DOHH2 (cell line): ENCODE measurements at regions not wholly inside any gene's neighbourhood (a gene's known extent, or its start where the extent isn't known, plus 50 kb on each side); places are given as distances from the start of the nearest gene placed in this dataset.

Source experiments
- H3F3A ChIP-seq: fragments of 200-600 bp; sonication (generic), shearing (Covaris generic); 2 replicates; pipeline ENCODE4 v1.6.0; 2016; ENCODE audit warnings: antibody characterized with exemption, mild to moderate bottlenecking; ENCODE audit not compliant: control insufficient read depth, insufficient read depth
- H3K27ac ChIP-seq: fragments of 200-600 bp; sonication (generic); 2 replicates; pipeline ENCODE4 v1.5.1; 2014; ENCODE audit warnings: low read depth, mild to moderate bottlenecking, low read length, moderate library complexity
- H3K27me3 ChIP-seq: fragments of 200-600 bp; sonication (generic); 2 replicates; pipeline ENCODE4 v1.6.1; 2014; ENCODE audit warnings: mild to moderate bottlenecking, low read length, mixed read lengths; ENCODE audit not compliant: control insufficient read depth
- H3K36me3 ChIP-seq: fragments of 200-600 bp; sonication (generic); 2 replicates; pipeline ENCODE4 v1.6.1; 2014; ENCODE audit warnings: mild to moderate bottlenecking, low read length, moderate library complexity, mixed read lengths; ENCODE audit not compliant: control insufficient read depth
- H3K4me1 ChIP-seq: fragments of 200-600 bp; sonication (generic); 2 replicates; pipeline ENCODE4 v1.6.1; 2014; ENCODE audit warnings: mild to moderate bottlenecking, low read length, mixed read lengths; ENCODE audit not compliant: control insufficient read depth
- H3K4me2 ChIP-seq: fragments of 200-600 bp; sonication (generic); 2 replicates; pipeline ENCODE4 v1.6.0; 2014; ENCODE audit warnings: mild to moderate bottlenecking, low read length, moderate library complexity
- H3K4me3 ChIP-seq: fragments of 200-600 bp; sonication (generic); 2 replicates; pipeline ENCODE4 v1.5.1; 2014; ENCODE audit warnings: mild to moderate bottlenecking, low read length, mixed read lengths
- H3K79me2 ChIP-seq: fragments of 200-600 bp; sonication (generic); 2 replicates; pipeline ENCODE4 v1.6.1; 2014; ENCODE audit warnings: mild to moderate bottlenecking, low read length, mixed read lengths; ENCODE audit not compliant: control insufficient read depth
- H3K9me2 ChIP-seq: fragments of 200-600 bp; sonication (generic); replicated peaks from 2 replicates; pipeline ENCODE4 v1.6.1; 2014; ENCODE audit warnings: mild to moderate bottlenecking, low read length, mixed read lengths; ENCODE audit not compliant: control insufficient read depth
- H3K9me3 ChIP-seq: fragments of 200-600 bp; sonication (generic); 2 replicates; pipeline ENCODE4 v1.6.1; 2014; ENCODE audit warnings: antibody characterized with exemption, low read length, mixed read lengths; ENCODE audit not compliant: control insufficient read depth, insufficient read depth
- H4K20me1 ChIP-seq: fragments of 200-600 bp; sonication (generic); 2 replicates; pipeline ENCODE4 v1.6.0; 2014; ENCODE audit warnings: low read depth, mild to moderate bottlenecking, antibody characterized with exemption, low read length, moderate library complexity; ENCODE audit not compliant: control insufficient read depth, insufficient read depth
- EZH2phosphoT487 ChIP-seq: fragments of 200-600 bp; sonication (generic); IDR thresholded peaks from 2 replicates; pipeline ENCODE4 v1.6.1; 2017; ENCODE audit warnings: borderline replicate concordance, mild to moderate bottlenecking, antibody characterized with exemption, low read length, moderate library complexity, mixed read lengths
- TF ChIP-seq, protein P1 (sequence below): fragments of 200-600 bp; sonication (generic); IDR thresholded peaks from one replicate; pipeline ENCODE4 v1.5.1; 2014; ENCODE audit warnings: antibody characterized with exemption, mild to moderate bottlenecking, low read depth, low read length; ENCODE audit not compliant: poor library complexity, severe bottlenecking

DNA sequence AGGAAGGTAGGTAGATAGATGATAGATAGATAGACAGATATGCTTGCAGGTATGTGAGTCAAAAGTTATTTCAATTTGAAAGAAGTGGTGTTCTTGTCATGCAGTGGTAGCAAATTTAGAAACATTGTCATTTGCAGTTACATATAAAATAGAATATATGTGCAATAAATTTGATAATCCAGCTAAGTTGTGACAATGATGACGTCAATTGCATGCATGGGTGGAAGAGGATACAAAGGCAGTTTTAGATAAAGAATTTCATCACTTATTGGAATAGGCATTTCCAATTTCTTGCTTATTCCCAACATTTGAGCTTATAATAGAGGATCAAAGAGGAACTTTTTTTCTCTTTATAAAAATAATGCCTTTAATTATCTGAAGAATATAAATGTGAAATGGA, 99.2 kb upstream of the KCNJ16 start:
- Histone ChIP-seq H3K9me2 (no peaks in the 10 kb centered on the region), H3K79me2 (no peaks in the 10 kb centered on the region), H3K36me3 (no peaks in the 10 kb centered on the region), H3K27ac (no peak overlapping the region), H3K4me3 (no peak overlapping the region), H4K20me1 (no peaks in the 10 kb centered on the region), H3K27me3 (no peaks in the 10 kb centered on the region), H3F3A (no peaks in the 10 kb centered on the region), H3K9me3 (no peaks in the 10 kb centered on the region), H3K4me2 (no peak overlapping the region), H3K4me1 (no peaks in the 10 kb centered on the region)
- TF ChIP-seq, protein P1, sequence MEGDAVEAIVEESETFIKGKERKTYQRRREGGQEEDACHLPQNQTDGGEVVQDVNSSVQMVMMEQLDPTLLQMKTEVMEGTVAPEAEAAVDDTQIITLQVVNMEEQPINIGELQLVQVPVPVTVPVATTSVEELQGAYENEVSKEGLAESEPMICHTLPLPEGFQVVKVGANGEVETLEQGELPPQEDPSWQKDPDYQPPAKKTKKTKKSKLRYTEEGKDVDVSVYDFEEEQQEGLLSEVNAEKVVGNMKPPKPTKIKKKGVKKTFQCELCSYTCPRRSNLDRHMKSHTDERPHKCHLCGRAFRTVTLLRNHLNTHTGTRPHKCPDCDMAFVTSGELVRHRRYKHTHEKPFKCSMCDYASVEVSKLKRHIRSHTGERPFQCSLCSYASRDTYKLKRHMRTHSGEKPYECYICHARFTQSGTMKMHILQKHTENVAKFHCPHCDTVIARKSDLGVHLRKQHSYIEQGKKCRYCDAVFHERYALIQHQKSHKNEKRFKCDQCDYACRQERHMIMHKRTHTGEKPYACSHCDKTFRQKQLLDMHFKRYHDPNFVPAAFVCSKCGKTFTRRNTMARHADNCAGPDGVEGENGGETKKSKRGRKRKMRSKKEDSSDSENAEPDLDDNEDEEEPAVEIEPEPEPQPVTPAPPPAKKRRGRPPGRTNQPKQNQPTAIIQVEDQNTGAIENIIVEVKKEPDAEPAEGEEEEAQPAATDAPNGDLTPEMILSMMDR: no peak
- TF ChIP-seq EZH2phosphoT487: no peak

DNA sequence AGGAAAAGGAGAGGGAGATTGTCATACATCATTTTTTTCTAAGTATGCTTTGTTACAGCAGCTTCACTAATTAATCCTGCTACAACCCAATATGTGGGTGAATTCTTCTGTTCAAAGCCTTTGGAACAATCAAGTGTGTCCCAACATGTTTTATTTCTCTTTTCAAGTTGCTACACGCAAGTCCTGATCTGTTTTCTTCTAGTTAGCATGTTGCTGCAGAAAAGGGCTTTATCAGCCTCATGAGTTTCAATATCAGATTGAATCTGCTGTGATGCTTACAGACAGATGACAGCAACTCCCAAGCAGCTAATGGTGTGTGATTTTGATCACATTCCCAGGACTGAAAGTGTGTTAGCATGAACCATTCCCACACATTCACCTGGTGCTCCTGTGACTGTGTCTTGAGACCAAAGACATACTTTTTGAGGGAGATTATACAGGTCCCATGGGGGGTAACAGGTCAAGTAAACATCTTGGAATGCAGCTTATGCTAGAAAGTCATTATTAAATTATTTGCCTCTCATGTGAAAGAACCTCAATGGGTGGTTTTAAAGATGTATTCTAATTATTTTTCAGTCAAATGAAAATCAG, 96.9 kb upstream of the KCNJ16 start:
- H4K20me1 ChIP-seq: no peaks in the 10 kb centered on the region
- TF ChIP-seq, protein P1: no peak
- no peak for TF ChIP-seq EZH2phosphoT487
- H3K27ac ChIP-seq: no peak overlapping the region
- H3K79me2 ChIP-seq: no peaks in the 10 kb centered on the region
- H3K4me2 ChIP-seq: no peak overlapping the region
- no peaks in the 10 kb centered on the region for H3K27me3 ChIP-seq
- no peaks in the 10 kb centered on the region for H3K4me1 ChIP-seq
- H3K9me2 ChIP-seq: no peaks in the 10 kb centered on the region
- no peaks in the 10 kb centered on the region for H3F3A ChIP-seq
- H3K4me3 ChIP-seq: no peak overlapping the region
- H3K9me3 ChIP-seq: no peaks in the 10 kb centered on the region
- H3K36me3 ChIP-seq: no peaks in the 10 kb centered on the region

DNA sequence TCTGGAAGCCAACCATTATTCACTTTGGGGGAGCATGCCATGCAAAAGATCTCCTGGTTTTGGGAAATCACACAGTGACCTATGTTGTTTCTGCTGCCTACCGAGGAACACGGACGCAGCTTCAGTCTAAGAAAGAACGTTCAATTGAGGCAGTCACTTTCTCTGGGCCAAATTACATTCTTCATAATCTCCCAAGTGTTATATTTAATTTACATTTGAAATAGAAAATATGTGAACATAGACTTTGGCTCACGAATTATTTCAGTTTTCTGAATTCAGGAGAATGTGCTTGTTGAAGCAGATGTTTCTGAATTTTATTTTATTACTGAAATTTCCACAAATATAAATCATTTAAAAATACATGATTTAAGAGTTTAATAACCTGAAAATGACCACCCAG, 93.6 kb upstream of the KCNJ16 start:
- no peaks in the 10 kb centered on the region for H4K20me1 ChIP-seq
- no peaks in the 10 kb centered on the region for H3K79me2 ChIP-seq
- no peaks in the 10 kb centered on the region for H3K27me3 ChIP-seq
- H3K4me2 ChIP-seq: no peak overlapping the region
- H3F3A ChIP-seq: no peaks in the 10 kb centered on the region
- TF ChIP-seq EZH2phosphoT487: no peak
- TF ChIP-seq, protein P1: no peak
- H3K4me3 ChIP-seq: no peak overlapping the region
- no peaks in the 10 kb centered on the region for H3K36me3 ChIP-seq
- no peaks in the 10 kb centered on the region for H3K9me2 ChIP-seq
- H3K9me3 ChIP-seq: no peaks in the 10 kb centered on the region
- no peaks in the 10 kb centered on the region for H3K4me1 ChIP-seq
- H3K27ac ChIP-seq: no peak overlapping the region

DNA sequence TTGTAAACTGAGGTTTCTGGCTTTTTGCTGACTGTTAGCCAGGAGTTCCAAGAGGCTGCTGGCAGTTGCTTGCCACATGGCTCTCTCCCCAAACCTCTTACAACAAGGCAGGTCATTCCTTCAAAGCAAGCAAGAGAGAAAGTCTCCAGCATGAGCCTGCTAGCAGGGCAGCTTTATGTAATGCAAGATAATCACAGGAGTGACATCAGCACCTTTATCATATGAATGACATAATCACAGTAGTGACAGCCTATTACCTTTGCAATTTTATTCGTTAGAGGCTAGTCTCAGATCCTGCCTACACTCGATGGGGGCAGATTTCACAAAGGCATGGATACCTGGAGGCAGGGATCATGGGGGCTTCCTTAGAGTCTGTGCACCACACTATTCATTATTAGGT, 79.5 kb upstream of the KCNJ16 start:
- Histone ChIP-seq H3K4me1 (no peaks in the 10 kb centered on the region), H3K9me2 (no peaks in the 10 kb centered on the region), H3K27me3 (no peaks in the 10 kb centered on the region), H3K27ac (no peak overlapping the region), H3K9me3 (no peaks in the 10 kb centered on the region), H3K4me3 (no peak overlapping the region), H3K4me2 (no peak overlapping the region), H4K20me1 (no peaks in the 10 kb centered on the region), H3F3A (no peaks in the 10 kb centered on the region), H3K36me3 (no peaks in the 10 kb centered on the region), H3K79me2 (no peaks in the 10 kb centered on the region)
- TF ChIP-seq, protein P1: no peak
- TF ChIP-seq EZH2phosphoT487: no peak
